ENCODE measurements at regions not wholly inside any gene's neighbourhood (a gene's known extent, or its start where the extent isn't known, plus 50 kb on each side); places are given as distances from the start of the nearest gene placed in this dataset.

- no peak for TF ChIP-seq TAF1 (IDR thresholded peaks at IDR 0.05; ENCODE audit: borderline replicate concordance, low read depth, low read length)
- no peak for TF ChIP-seq POLR2A (IDR thresholded peaks at IDR 0.05; ENCODE audit: low read depth, low read length)
- no peak for TF ChIP-seq POLR2AphosphoS5 (IDR thresholded peaks at IDR 0.05; ENCODE audit: low read depth, low read length)
These were observed 77.3 kb upstream of the CTLA4 start for GRCh38 chr2:203790134-203790852.
